DOHH2 (cell line): ENCODE measurements at regions not wholly inside any gene's neighbourhood (a gene's known extent, or its start where the extent isn't known, plus 50 kb on each side); places are given as distances from the start of the nearest gene placed in this dataset.

Experiments used
- H3F3A ChIP-seq: fragments of 200-600 bp; sonication (generic), shearing (Covaris generic); 2 replicates; pipeline ENCODE4 v1.6.0; 2016; ENCODE audit warnings: antibody characterized with exemption, mild to moderate bottlenecking; ENCODE audit not compliant: control insufficient read depth, insufficient read depth
- H3K27ac ChIP-seq: fragments of 200-600 bp; sonication (generic); 2 replicates; pipeline ENCODE4 v1.5.1; 2014; ENCODE audit warnings: low read depth, mild to moderate bottlenecking, low read length, moderate library complexity
- H3K27me3 ChIP-seq: fragments of 200-600 bp; sonication (generic); 2 replicates; pipeline ENCODE4 v1.6.1; 2014; ENCODE audit warnings: mild to moderate bottlenecking, low read length, mixed read lengths; ENCODE audit not compliant: control insufficient read depth
- H3K36me3 ChIP-seq: fragments of 200-600 bp; sonication (generic); 2 replicates; pipeline ENCODE4 v1.6.1; 2014; ENCODE audit warnings: mild to moderate bottlenecking, low read length, moderate library complexity, mixed read lengths; ENCODE audit not compliant: control insufficient read depth
- H3K4me1 ChIP-seq: fragments of 200-600 bp; sonication (generic); 2 replicates; pipeline ENCODE4 v1.6.1; 2014; ENCODE audit warnings: mild to moderate bottlenecking, low read length, mixed read lengths; ENCODE audit not compliant: control insufficient read depth
- H3K4me2 ChIP-seq: fragments of 200-600 bp; sonication (generic); 2 replicates; pipeline ENCODE4 v1.6.0; 2014; ENCODE audit warnings: mild to moderate bottlenecking, low read length, moderate library complexity
- H3K4me3 ChIP-seq: fragments of 200-600 bp; sonication (generic); 2 replicates; pipeline ENCODE4 v1.5.1; 2014; ENCODE audit warnings: mild to moderate bottlenecking, low read length, mixed read lengths
- H3K79me2 ChIP-seq: fragments of 200-600 bp; sonication (generic); 2 replicates; pipeline ENCODE4 v1.6.1; 2014; ENCODE audit warnings: mild to moderate bottlenecking, low read length, mixed read lengths; ENCODE audit not compliant: control insufficient read depth
- H3K9me2 ChIP-seq: fragments of 200-600 bp; sonication (generic); replicated peaks from 2 replicates; pipeline ENCODE4 v1.6.1; 2014; ENCODE audit warnings: mild to moderate bottlenecking, low read length, mixed read lengths; ENCODE audit not compliant: control insufficient read depth
- H3K9me3 ChIP-seq: fragments of 200-600 bp; sonication (generic); 2 replicates; pipeline ENCODE4 v1.6.1; 2014; ENCODE audit warnings: antibody characterized with exemption, low read length, mixed read lengths; ENCODE audit not compliant: control insufficient read depth, insufficient read depth
- H4K20me1 ChIP-seq: fragments of 200-600 bp; sonication (generic); 2 replicates; pipeline ENCODE4 v1.6.0; 2014; ENCODE audit warnings: low read depth, mild to moderate bottlenecking, antibody characterized with exemption, low read length, moderate library complexity; ENCODE audit not compliant: control insufficient read depth, insufficient read depth
- CTCF ChIP-seq: fragments of 200-600 bp; sonication (generic); IDR thresholded peaks from one replicate; pipeline ENCODE4 v1.5.1; 2014; ENCODE audit warnings: antibody characterized with exemption, mild to moderate bottlenecking, low read depth, low read length; ENCODE audit not compliant: poor library complexity, severe bottlenecking
- EZH2phosphoT487 ChIP-seq: fragments of 200-600 bp; sonication (generic); IDR thresholded peaks from 2 replicates; pipeline ENCODE4 v1.6.1; 2017; ENCODE audit warnings: borderline replicate concordance, mild to moderate bottlenecking, antibody characterized with exemption, low read length, moderate library complexity, mixed read lengths

- Histone ChIP-seq H3K9me3 (no peaks in the 10 kb centered on the region), H4K20me1 (no peaks in the 10 kb centered on the region), H3K4me1 (no peaks in the 10 kb centered on the region), H3K36me3 (no peaks in the 10 kb centered on the region), H3K79me2 (no peaks in the 10 kb centered on the region), H3K4me2 (no peak overlapping the region), H3K27ac (no peak overlapping the region), H3K4me3 (no peak overlapping the region), H3K27me3 (no peaks in the 10 kb centered on the region), H3F3A (no peaks in the 10 kb centered on the region), H3K9me2 (no peaks in the 10 kb centered on the region)
- TF ChIP-seq CTCF (no peak), EZH2phosphoT487 (no peak)
Measured at GRCh38 chr4:59044286-59044900, 1934.2 kb upstream of the IGFBP7 start.

- Histone ChIP-seq H3K27me3 (no peaks in the 10 kb centered on the region), H3K79me2 (no peaks in the 10 kb centered on the region), H3K4me2 (no peak overlapping the region), H3K4me3 (no peak overlapping the region), H4K20me1 (no peaks in the 10 kb centered on the region), H3K4me1 (no peaks in the 10 kb centered on the region), H3K9me3 (no peaks in the 10 kb centered on the region), H3K9me2 (no peaks in the 10 kb centered on the region), H3K27ac (no peak overlapping the region), H3K36me3 (no peaks in the 10 kb centered on the region), H3F3A (no peaks in the 10 kb centered on the region)
- no peak for TF ChIP-seq EZH2phosphoT487
Measured at GRCh38 chr4:59054086-59054485, 1943.9 kb upstream of the IGFBP7 start.

- H3K4me3 ChIP-seq: no peak overlapping the region
- H3K4me2 ChIP-seq: no peak overlapping the region
- H3K36me3 ChIP-seq: no peaks in the 10 kb centered on the region
- TF ChIP-seq EZH2phosphoT487: no peak
- no peak for TF ChIP-seq CTCF
- no peaks in the 10 kb centered on the region for H3K79me2 ChIP-seq
- no peaks in the 10 kb centered on the region for H3K4me1 ChIP-seq
- no peaks in the 10 kb centered on the region for H3K27me3 ChIP-seq
- H3K9me2 ChIP-seq: no peaks in the 10 kb centered on the region
- H3F3A ChIP-seq: no peaks in the 10 kb centered on the region
- H3K9me3 ChIP-seq: peaks cover 4% of the 10 kb centered on the region; the same call in 1 of the 2 replicates
- H4K20me1 ChIP-seq: no peaks in the 10 kb centered on the region
- no peak overlapping the region for H3K27ac ChIP-seq
Measured at GRCh38 chr4:59057804-59058203, 1947.6 kb upstream of the IGFBP7 start.

GRCh38 chr4:59058543-59058942 lies 1948.4 kb upstream of the IGFBP7 start:
- H3K36me3 ChIP-seq: no peaks in the 10 kb centered on the region
- H3K4me3 ChIP-seq: no peak overlapping the region
- no peaks in the 10 kb centered on the region for H3K79me2 ChIP-seq
- no peak for TF ChIP-seq EZH2phosphoT487
- no peak for TF ChIP-seq CTCF
- no peaks in the 10 kb centered on the region for H3K9me2 ChIP-seq
- H3K4me1 ChIP-seq: no peaks in the 10 kb centered on the region
- no peaks in the 10 kb centered on the region for H3K27me3 ChIP-seq
- no peak overlapping the region for H3K27ac ChIP-seq
- no peak overlapping the region for H3K4me2 ChIP-seq
- H3K9me3 ChIP-seq: peaks cover 4% of the 10 kb centered on the region; the same call in 1 of the 2 replicates
- no peaks in the 10 kb centered on the region for H3F3A ChIP-seq
- H4K20me1 ChIP-seq: no peaks in the 10 kb centered on the region
